ENCODE measurements at regions not wholly inside any gene's neighbourhood (a gene's known extent, or its start where the extent isn't known, plus 50 kb on each side); places are given as distances from the start of the nearest gene placed in this dataset.
A peak's percentile ranks its signal among the peaks of the same experiment; 100 is the strongest.

GRCh38 chr5:167012123-167013034 is 1279.1 kb upstream of the WWC1 start:
- Mint-ChIP-seq H3K27ac (no peak overlapping the region), H3K4me1 (ENCODE audit: low read depth) (no peaks in the 10 kb centered on the region), H3K36me3 (ENCODE audit: low read depth) (no peaks in the 10 kb centered on the region), H3K27me3 (ENCODE audit: low read depth) (no peaks in the 10 kb centered on the region), H3K4me3 (no peak overlapping the region), H3K9me3 (ENCODE audit: insufficient read depth) (peaks cover 9% of the 10 kb centered on the region)
- ATAC-seq (no peak), DNase-seq (no peak)
- ChIA-PET CTCF (no interaction called here), POLR2A (no interaction called here)

GRCh38 chr5:167014401-167015056 is 1276.9 kb upstream of the WWC1 start:
- CTCF ChIA-PET, result no interaction called here
- Mint-ChIP-seq H3K27me3 (ENCODE audit: low read depth) (no peaks in the 10 kb centered on the region), H3K9me3 (ENCODE audit: insufficient read depth) (peaks cover 8% of the 10 kb centered on the region), H3K4me3 (no peak overlapping the region), H3K27ac (no peak overlapping the region), H3K4me1 (ENCODE audit: low read depth) (no peaks in the 10 kb centered on the region), H3K36me3 (ENCODE audit: low read depth) (no peaks in the 10 kb centered on the region)
- DNase-seq (no peak), ATAC-seq (no peak)
- POLR2A ChIA-PET, result no interaction called here

- Mint-ChIP-seq H3K4me1 (ENCODE audit: low read depth) (no peaks in the 10 kb centered on the region), H3K27ac (no peak overlapping the region), H3K27me3 (ENCODE audit: low read depth) (no peaks in the 10 kb centered on the region), H3K9me3 (ENCODE audit: insufficient read depth) (peaks cover 8% of the 10 kb centered on the region), H3K4me3 (no peak overlapping the region), H3K36me3 (ENCODE audit: low read depth) (no peaks in the 10 kb centered on the region)
- CTCF ChIA-PET, result no interaction called here
- no peak for ATAC-seq
- no peak for DNase-seq
- POLR2A ChIA-PET, result interaction anchor here (0.6 kb wide), 1 partner anchor 30 kb away, joined by 3 read pairs; no protein-coding TSS in a partner anchor
Measured at GRCh38 chr5:167020418-167020817, 1271.0 kb upstream of the WWC1 start.

- H3K36me3 Mint-ChIP-seq (ENCODE audit: low read depth), result no peaks in the 10 kb centered on the region
- ATAC-seq (no peak), DNase-seq (no peak)
- POLR2A ChIA-PET, result no interaction called here
- H3K27me3 Mint-ChIP-seq (ENCODE audit: low read depth), result no peaks in the 10 kb centered on the region
- H3K27ac Mint-ChIP-seq, result no peak overlapping the region
- CTCF ChIA-PET, result no interaction called here
- H3K4me1 Mint-ChIP-seq (ENCODE audit: low read depth), result no peaks in the 10 kb centered on the region
- H3K4me3 Mint-ChIP-seq, result no peak overlapping the region
- no peaks in the 10 kb centered on the region for H3K9me3 Mint-ChIP-seq (ENCODE audit: insufficient read depth)
Measured at GRCh38 chr5:167029488-167029887, 1262.0 kb upstream of the WWC1 start.

- no peaks in the 10 kb centered on the region for H3K36me3 Mint-ChIP-seq (ENCODE audit: low read depth)
- ATAC-seq (no peak), DNase-seq (no peak)
- H3K4me1 Mint-ChIP-seq (ENCODE audit: low read depth), result no peaks in the 10 kb centered on the region
- no peak overlapping the region for H3K27ac Mint-ChIP-seq
- no peak overlapping the region for H3K4me3 Mint-ChIP-seq
- H3K27me3 Mint-ChIP-seq (ENCODE audit: low read depth), result no peaks in the 10 kb centered on the region
- H3K9me3 Mint-ChIP-seq (ENCODE audit: insufficient read depth), result no peaks in the 10 kb centered on the region
- ChIA-PET CTCF (no interaction called here), POLR2A (no interaction called here)
Measured at GRCh38 chr5:167030500-167031120, 1260.8 kb upstream of the WWC1 start.

- POLR2A ChIA-PET, result no interaction called here
- Mint-ChIP-seq H3K36me3 (ENCODE audit: low read depth) (no peaks in the 10 kb centered on the region), H3K27ac (no peak overlapping the region), H3K27me3 (ENCODE audit: low read depth) (no peaks in the 10 kb centered on the region), H3K9me3 (ENCODE audit: insufficient read depth) (no peaks in the 10 kb centered on the region), H3K4me1 (ENCODE audit: low read depth) (no peaks in the 10 kb centered on the region), H3K4me3 (no peak overlapping the region)
- no peak for DNase-seq
- no peak for ATAC-seq
- CTCF ChIA-PET, result no interaction called here
Measured at GRCh38 chr5:167036585-167036984, 1254.9 kb upstream of the WWC1 start.

- POLR2A ChIA-PET, result no interaction called here
- H3K27me3 Mint-ChIP-seq (ENCODE audit: low read depth), result no peaks in the 10 kb centered on the region
- no peak overlapping the region for H3K4me3 Mint-ChIP-seq
- H3K36me3 Mint-ChIP-seq (ENCODE audit: low read depth), result no peaks in the 10 kb centered on the region
- H3K9me3 Mint-ChIP-seq (ENCODE audit: insufficient read depth), result no peaks in the 10 kb centered on the region
- DNase-seq (peak; percentile 21), ATAC-seq (no peak)
- H3K4me1 Mint-ChIP-seq (ENCODE audit: low read depth), result no peaks in the 10 kb centered on the region
- CTCF ChIA-PET, result interaction anchor here (1.0 kb wide), 1 partner anchor 9 kb away, joined by 3 read pairs; no protein-coding TSS in a partner anchor
- H3K27ac Mint-ChIP-seq, result no peak overlapping the region
Measured at GRCh38 chr5:167049043-167049663, 1242.3 kb upstream of the WWC1 start.

- DNase-seq (no peak), ATAC-seq (no peak)
- Mint-ChIP-seq H3K4me1 (ENCODE audit: low read depth) (no peaks in the 10 kb centered on the region), H3K27me3 (ENCODE audit: low read depth) (no peaks in the 10 kb centered on the region), H3K27ac (no peak overlapping the region), H3K9me3 (ENCODE audit: insufficient read depth) (no peaks in the 10 kb centered on the region), H3K4me3 (no peak overlapping the region), H3K36me3 (ENCODE audit: low read depth) (no peaks in the 10 kb centered on the region)
- ChIA-PET POLR2A (no interaction called here), CTCF (no interaction called here)
Measured at GRCh38 chr5:167049771-167050567, 1241.5 kb upstream of the WWC1 start.

GRCh38 chr5:167050568-167051401 is 1240.7 kb upstream of the WWC1 start:
- no peaks in the 10 kb centered on the region for H3K9me3 Mint-ChIP-seq (ENCODE audit: insufficient read depth)
- POLR2A ChIA-PET, result no interaction called here
- no peak overlapping the region for H3K4me3 Mint-ChIP-seq
- CTCF ChIA-PET, result no interaction called here
- no peak overlapping the region for H3K27ac Mint-ChIP-seq
- ATAC-seq (no peak), DNase-seq (no peak)
- no peaks in the 10 kb centered on the region for H3K36me3 Mint-ChIP-seq (ENCODE audit: low read depth)
- no peaks in the 10 kb centered on the region for H3K27me3 Mint-ChIP-seq (ENCODE audit: low read depth)
- H3K4me1 Mint-ChIP-seq (ENCODE audit: low read depth), result no peaks in the 10 kb centered on the region

- Mint-ChIP-seq H3K4me3 (no peak overlapping the region), H3K9me3 (ENCODE audit: insufficient read depth) (no peaks in the 10 kb centered on the region), H3K4me1 (ENCODE audit: low read depth) (no peaks in the 10 kb centered on the region), H3K27ac (no peak overlapping the region), H3K36me3 (ENCODE audit: low read depth) (no peaks in the 10 kb centered on the region), H3K27me3 (ENCODE audit: low read depth) (no peaks in the 10 kb centered on the region)
- POLR2A ChIA-PET, result no interaction called here
- no peak for DNase-seq
- CTCF ChIA-PET, result no interaction called here
- no peak for ATAC-seq
Measured at GRCh38 chr5:167051402-167051768, 1240.1 kb upstream of the WWC1 start.

- DNase-seq (no peak), ATAC-seq (no peak)
- Mint-ChIP-seq H3K9me3 (ENCODE audit: insufficient read depth) (no peaks in the 10 kb centered on the region), H3K27ac (no peak overlapping the region), H3K4me3 (no peak overlapping the region), H3K4me1 (ENCODE audit: low read depth) (no peaks in the 10 kb centered on the region), H3K36me3 (ENCODE audit: low read depth) (no peaks in the 10 kb centered on the region), H3K27me3 (ENCODE audit: low read depth) (no peaks in the 10 kb centered on the region)
- ChIA-PET POLR2A (no interaction called here), CTCF (no interaction called here)
Measured at GRCh38 chr5:167052791-167053190, 1238.7 kb upstream of the WWC1 start.

Data from activated CD8-positive, alpha-beta T cell treated with anti-CD3 and anti-CD28 coated beads, Interleukin-2, amount 10 ng/mL, durations not matched to agents 7 days and 5 days (primary cell).